Left renal cortex interstitium (tissue), 4 donors: ENCODE measurements at regions not wholly inside any gene's neighbourhood (a gene's known extent, or its start where the extent isn't known, plus 50 kb on each side); places are given as distances from the start of the nearest gene placed in this dataset.
"Not testable (repeated sequence)": the region's sequence is repeated elsewhere in the genome, so short reads cannot be mapped to it uniquely, and the experiment has no call there.

Experiments used
- DNase-seq, 4 donors: peaks; one replicate each; pipeline ENCODE4 v3.0.0-alpha.2; 2013; ENCODE audit warnings: low read depth in 4 of 4, low spot score in 2 of 4, missing footprints in 1 of 4

GRCh38 chrX:117510453-117510852, 606.2 kb downstream of the KLHL13 start:
- DNase-seq = no peak

GRCh38 chrX:117508021-117508420, 608.6 kb downstream of the KLHL13 start:
- DNase-seq = peak in 1 of 4 donors; percentile 9

- DNase-seq = no peak
These were observed 629.2 kb downstream of the KLHL13 start for GRCh38 chrX:117487421-117487820.

DNA sequence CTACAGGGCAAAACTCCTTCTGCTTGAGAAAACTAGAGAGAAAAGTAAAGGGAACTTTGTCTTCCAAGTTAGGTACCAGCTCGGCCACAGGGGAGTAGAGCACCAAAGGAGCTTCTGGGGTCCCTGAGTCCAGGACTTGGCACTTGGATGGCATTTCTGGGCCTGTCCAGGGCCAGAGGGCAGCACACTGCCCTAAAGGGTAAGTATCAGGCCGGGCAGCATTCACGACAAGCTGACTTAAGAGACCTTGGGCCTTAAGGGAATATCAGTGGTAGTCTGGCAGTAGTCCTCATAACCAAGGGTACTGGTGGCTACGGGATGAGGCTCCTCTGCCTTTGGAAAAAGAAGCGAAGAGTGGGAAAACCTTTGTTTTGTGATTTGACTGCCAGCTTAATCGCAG, 632.7 kb downstream of the KLHL13 start:
- no peak for DNase-seq

DNA sequence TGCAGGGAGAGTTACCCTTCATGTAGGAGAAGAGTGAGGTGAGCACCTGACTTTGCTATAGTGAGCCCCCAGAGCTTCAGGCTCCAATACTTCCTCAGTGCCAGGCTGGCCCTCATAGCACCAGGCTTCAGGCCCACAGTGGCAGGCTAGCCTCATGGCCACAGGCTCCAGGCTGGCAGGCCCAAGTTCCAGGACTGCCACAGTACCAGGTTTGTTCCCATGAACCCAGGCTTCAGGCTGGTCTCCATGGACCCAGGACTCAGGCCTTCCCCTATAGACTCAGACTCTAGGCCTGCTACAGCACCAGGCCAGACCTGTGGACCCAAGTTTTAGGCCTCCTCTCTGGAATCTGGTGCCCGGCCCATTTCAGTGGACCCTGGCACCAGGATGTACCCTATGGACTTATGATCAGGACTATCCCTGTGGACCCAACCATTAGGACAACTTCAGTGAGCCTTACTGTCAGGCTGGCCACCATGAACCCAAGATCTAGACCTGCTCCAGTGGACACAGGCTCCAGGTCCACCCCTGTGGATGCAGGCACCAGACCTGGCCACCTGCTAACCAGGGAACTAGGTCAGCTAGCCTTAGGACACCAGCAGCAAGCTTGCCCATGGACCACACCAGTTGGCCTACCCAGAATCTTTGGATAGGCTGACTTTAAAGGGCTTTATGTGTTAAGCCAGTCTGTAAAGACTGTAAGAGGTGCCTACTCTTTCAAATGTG, 658.2 kb downstream of the KLHL13 start:
- no peak for DNase-seq

DNA sequence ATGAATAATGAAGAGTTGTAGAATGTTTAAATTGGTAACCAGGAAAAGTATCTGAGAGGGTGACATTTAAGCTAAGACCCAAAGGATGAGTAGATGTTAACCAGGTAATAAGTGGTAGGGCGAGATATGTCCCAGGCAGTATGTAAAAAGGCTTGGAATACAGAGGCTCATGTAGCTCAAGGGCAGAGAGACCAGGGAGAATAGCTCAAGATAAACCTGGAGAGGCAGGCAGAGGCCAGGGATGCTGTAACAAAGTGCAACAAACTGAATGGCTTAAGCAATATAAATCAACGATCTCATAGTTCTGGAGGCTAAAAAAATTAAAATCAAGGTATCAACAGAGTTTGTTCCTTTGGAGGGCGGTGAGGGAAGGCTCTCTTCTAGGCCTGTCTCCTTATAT, 660.8 kb downstream of the KLHL13 start:
- DNase-seq = no peak

GRCh38 chrX:117429501-117429900, 687.1 kb downstream of the KLHL13 start:
- DNase-seq = no peak

DNA sequence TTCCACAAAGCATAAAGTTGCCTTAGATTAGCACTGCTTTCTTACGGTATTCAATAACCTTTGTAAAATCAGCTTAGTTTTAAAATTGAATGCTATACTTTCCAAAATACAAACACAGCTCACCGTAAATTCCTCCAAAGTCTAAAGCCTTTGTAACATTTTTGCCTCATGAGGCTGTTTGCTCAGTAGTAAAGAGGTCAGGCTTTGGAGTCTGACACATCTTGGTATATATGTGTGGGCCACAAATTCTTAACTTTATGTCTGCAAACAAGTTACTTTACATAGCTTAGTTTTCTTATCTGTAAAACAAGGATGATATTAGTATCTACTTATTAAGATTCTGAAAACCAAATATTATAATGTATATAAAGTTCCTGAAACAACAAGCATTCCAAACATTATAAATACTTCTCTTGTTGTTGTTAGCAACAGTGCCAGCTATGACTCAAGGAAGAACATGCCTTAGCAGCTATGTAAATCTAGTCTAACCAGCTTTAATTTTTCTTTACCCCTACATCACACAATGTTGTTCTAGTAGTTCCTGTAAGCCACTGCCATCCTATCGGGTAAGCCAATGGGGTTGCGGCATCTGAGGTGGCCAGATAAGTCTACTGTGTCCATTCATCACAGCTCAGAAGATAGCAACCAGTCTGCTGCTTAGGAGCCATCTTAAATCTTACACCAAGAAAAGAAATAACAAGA, 709.0 kb downstream of the KLHL13 start:
- no peak for DNase-seq

DNA sequence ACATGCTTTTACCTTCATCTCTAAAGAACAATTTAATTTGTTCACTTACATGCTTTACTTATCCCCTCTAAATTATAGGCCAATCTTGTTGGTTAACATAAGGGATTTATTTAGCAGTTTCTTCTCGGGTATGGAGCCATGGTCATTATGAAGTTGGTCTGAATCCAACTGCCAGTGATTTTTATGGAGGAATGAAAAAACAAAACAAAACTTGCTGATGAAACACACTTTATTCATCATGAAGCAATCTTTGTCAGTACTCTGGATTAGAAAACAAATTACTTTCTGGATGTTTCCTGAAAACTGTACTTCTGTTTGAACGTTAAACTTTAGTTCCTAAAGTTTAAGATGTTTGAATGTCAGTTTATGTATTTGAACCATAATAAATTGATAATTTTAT, 715.8 kb downstream of the KLHL13 start:
- DNase-seq = no peak

DNA sequence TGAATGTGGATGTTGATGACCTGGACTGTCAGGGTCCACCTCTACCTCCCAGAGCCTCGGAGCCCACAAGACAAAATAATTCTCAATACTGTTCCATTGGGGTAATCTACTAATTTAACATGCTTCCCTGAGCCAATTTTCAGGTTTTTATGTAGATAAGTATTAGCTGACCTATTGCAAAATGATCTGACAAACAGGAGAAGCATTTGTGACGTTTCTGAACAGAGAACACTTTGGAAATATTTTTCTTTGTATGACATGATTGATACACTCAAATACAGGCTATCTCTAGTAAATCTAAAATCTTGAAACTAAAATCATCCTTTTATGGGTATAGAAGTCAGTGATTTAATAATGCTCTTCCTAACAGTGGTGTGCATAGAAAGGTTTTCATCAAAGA, 716.6 kb downstream of the KLHL13 start:
- DNase-seq = no peak

GRCh38 chrX:117397844-117398243, 718.8 kb downstream of the KLHL13 start:
- no peak for DNase-seq

- not testable (repeated sequence) for DNase-seq
These were observed 722.0 kb downstream of the KLHL13 start for GRCh38 chrX:117394506-117395070.

GRCh38 chrX:117392360-117392759, 724.2 kb downstream of the KLHL13 start:
- not testable (repeated sequence) for DNase-seq

DNA sequence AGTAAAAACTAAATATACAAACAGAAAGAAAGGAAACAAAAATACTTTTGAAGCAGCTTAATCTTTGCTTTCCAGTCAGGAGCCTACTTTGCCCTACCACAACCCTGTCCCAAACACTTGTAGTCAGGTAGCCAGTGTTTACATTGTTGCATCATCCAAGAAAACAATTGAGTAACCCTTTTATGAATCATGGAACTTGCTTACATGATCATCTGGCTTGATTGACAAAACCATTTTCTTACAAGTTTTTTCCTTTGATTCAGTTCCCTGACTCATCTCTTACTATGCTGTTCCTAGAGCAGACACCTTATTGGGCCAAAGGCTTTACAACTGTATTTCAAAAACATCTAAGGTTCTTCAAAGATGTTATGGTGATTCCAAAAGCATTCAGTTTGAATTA, 740.1 kb downstream of the KLHL13 start:
- DNase-seq = no peak

- DNase-seq = no peak
These were observed 781.4 kb downstream of the KLHL13 start for GRCh38 chrX:117335209-117335608.

GRCh38 chrX:117327373-117327772, 789.2 kb downstream of the KLHL13 start:
- DNase-seq = no peak

DNA sequence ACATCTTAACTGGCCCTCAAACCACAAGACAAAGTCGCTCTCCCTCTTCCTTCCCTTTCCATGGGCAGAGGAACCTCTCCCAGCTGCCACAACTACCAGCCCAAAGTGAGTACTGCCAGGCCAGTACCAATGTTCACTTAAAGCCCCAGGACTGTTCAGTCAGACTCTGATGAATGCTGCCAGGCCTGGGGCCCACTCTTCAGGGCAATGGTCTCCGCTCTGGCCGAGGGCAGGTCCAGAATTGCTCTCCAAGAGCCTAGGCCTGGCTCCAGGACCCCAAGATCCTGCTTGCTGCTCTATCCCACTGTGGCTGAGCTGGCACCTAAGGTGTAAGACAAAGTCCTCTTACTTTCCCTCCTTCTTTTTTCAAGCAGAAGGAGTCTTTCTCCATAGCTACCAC, 790.9 kb downstream of the KLHL13 start:
- DNase-seq = no peak

DNA sequence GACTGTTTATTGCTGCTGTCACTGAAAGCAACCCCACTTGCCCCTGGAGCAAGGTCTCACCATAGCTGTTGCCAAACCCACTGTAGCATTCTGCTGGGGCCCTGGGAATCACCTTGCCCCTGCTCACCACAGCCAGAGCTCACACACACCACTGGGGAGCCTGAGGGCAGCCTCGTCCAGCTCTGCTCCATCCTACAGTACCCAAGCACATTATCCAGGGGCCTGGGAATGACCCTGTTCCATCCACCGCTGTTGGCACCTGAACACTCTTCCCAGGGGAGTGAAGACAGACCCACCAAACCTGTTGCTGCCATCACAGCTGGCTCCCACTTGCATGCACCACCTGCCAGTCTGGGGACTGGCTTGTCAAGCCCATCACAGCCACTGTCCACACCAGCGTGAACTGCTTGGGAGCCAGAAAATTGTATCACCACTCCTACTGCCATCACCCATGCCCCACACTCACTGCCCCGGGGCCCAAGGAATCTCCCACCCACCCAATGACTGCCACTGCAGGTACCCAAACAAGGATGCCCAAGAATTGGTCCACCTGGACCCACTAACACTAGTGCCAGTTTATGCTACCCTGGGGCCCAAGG, 811.3 kb downstream of the KLHL13 start:
- DNase-seq = no peak

GRCh38 chrX:117301086-117301485, 815.5 kb downstream of the KLHL13 start:
- DNase-seq = no peak

DNA sequence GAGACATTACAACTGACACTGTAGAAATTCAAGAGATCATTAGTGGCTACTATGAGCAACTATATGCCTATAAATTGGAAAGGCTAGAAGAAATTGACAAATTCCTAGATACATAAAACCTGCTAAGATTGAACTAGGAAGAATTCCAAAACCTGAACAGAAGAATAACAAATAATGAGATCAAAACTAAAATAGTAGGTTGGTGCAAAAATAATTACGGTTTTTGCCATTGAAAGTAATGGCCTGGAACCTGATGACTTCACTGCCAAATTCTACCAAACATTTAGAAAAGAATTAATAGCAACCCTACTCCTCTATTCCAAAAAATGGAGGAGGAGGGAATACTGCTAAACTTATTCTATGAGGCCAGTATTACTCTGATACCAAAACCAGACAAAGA, 824.9 kb downstream of the KLHL13 start:
- no peak for DNase-seq

DNA sequence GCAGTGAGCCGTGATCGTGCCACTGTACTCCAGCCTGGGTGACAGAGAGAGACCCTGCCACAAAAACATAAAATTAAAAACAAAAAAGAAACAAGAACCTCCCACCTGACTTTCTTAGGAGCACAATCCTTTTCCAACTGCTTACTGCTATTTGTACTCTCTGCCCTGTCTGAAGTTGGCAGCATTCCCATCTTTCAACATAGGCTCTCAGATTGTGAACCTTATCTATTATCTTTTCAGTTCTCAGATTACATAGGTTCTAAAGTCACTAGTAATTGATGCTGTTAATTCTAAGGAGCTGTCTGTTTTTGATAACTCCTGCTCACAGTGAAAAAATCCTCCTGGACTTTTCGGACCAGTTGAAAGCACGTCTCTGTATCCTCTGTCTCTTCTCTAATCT, 812.2 kb upstream of the CT83 start:
- no peak for DNase-seq
